ENCODE measurements at regions not wholly inside any gene's neighbourhood (a gene's known extent, or its start where the extent isn't known, plus 50 kb on each side); places are given as distances from the start of the nearest gene placed in this dataset.

DNA sequence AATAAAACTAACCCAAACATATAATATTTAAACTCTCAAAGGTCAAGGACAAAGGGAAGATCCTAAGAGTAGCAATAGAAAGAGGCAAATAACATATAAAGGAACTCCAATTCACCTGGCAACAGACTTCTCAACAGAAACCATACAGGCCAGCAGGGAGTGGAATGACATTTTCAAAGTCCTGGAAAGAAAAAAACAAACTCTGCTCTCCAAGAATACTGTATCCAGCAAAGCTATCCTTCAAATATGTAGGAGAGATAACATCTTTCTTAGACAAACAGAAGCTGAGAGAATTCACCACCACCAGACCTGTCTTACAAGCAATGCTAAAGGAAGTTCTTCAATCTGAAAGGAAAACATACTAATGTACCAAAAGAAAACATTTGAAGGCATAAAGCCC, 51.5 kb upstream of the TMEM158 start:
- DNase-seq: no peak

- no peak for DNase-seq
These were observed 54.1 kb upstream of the TMEM158 start for GRCh38 chr3:45280232-45280631.

DNA sequence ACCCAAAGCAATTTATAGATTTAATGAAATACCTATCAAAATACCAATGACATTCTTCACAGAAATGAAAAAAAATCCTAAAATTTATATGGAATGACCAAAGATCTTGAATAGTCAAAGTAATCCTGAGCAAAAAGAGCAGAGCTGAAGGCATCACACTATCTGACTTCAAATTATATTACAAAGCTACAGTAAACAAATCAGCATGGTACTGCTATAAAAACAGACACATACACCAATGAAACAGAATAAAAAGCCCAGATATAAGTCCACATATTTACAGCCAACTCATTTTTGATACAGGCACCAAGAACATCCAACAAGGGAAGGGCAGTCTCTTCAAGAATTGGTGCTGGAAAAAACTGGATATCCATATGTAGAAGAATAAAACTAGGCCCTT, 54.9 kb upstream of the TMEM158 start:
- DNase-seq: no peak

DNA sequence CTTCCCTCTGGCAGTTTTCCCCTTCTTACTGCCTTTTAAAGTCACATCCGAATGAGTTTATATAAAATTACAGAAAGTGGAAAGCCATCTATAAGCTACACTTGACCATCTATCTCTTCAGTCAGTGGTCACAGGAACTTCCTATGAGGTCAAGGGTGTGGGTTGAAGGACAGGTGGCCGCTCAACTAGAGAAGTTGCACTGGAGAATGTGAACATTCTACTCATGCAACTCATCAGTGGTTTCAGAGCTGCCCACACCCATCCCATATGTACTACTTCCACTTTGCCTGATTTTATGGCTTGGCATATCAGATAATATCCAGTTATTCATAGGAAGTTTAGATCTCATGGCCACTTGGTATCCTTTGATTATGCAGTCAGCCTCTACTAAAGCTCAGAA, 57.4 kb upstream of the TMEM158 start:
- peak in 3 of 4 experiments; percentile 20 to 37 (median 36) for DNase-seq

DNA sequence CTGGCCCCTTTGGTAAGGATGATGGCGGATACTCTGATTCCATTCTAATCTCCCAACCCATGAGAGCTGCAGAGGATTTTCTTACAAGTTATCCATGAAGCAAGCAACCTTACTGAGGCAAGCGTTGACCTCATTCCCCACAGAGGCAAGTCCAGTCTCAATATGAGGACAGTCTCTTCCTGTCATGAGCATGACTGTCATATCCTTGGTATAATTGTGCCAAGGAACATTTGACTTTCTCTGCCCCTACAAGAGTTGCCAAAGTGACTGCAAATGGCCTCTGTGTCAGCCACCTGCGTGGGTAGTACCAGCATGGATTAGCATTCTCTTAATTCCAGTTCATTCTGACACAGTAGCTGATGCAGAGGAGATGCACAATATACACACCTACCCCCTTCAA, 71.2 kb upstream of the TMEM158 start:
- DNase-seq: peak; percentile 11 to 69 (median 50)

- no peak for DNase-seq
These were observed 76.4 kb upstream of the TMEM158 start for GRCh38 chr3:45302470-45302869.

DNA sequence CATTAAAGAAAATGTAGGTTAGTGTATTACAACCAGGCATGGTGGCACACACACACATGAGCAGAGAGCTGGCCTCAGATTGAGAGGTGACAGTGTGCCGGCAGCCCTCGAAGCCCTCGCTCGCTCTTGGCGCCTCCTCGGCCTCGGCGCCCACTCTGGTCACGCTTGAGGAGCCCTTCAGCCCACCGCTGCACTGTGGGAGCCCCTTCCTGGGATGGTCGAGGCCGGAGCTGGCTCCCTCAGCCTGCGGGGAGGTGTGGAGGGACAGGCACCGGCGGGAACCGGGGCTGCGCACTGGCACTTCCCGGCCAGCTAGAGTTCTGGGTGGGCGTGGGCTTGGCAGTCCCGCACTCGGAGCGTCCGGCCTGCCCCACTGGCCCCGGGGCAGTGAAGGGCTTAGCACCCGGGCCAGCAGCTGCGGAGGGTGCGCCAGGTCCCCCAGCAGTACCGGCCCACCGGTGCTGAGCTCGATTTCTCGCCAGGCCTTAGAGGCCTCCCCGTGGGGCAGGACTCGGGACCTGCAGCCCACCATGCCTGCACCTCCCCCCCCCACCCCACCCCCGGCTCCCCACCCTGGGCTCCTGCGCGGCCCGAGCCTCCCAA, 80.4 kb upstream of the TMEM158 start:
- DNase-seq: no peak

GRCh38 chr3:45309876-45310275, 78.5 kb upstream of the LARS2 start:
- no peak for DNase-seq

GRCh38 chr3:45311327-45311726, 77.0 kb upstream of the LARS2 start:
- no peak for DNase-seq

- DNase-seq: peak in 3 of 4 experiments; percentile 17 to 32 (median 25)
These were observed 76.2 kb upstream of the LARS2 start for GRCh38 chr3:45311953-45312801.

GRCh38 chr3:45312836-45313493, 75.4 kb upstream of the LARS2 start:
- DNase-seq: no peak

- DNase-seq: no peak
These were observed 74.5 kb upstream of the LARS2 start for GRCh38 chr3:45313743-45314403.

DNA sequence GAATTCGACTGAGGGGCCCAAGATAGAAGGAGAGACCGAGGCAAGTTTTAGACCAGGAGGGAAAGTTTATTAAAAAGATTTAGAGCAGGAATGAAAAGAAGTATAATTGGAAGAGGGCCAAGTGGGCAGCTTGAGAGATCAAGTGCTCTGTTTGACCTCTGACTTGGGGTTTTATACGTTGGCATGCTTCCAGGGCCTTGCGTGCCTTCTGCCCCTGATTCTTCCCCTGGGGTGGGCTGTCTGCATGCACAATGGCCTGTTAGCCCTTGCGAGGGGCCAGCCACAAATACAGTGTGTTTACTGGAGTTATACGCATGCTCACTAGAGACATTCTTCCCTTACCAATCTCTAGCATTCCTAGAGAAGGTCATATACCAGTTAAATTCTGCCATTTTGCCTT, 70.7 kb upstream of the LARS2 start:
- DNase-seq: no peak

GRCh38 chr3:45318689-45319088, 69.7 kb upstream of the LARS2 start:
- no peak for DNase-seq

DNA sequence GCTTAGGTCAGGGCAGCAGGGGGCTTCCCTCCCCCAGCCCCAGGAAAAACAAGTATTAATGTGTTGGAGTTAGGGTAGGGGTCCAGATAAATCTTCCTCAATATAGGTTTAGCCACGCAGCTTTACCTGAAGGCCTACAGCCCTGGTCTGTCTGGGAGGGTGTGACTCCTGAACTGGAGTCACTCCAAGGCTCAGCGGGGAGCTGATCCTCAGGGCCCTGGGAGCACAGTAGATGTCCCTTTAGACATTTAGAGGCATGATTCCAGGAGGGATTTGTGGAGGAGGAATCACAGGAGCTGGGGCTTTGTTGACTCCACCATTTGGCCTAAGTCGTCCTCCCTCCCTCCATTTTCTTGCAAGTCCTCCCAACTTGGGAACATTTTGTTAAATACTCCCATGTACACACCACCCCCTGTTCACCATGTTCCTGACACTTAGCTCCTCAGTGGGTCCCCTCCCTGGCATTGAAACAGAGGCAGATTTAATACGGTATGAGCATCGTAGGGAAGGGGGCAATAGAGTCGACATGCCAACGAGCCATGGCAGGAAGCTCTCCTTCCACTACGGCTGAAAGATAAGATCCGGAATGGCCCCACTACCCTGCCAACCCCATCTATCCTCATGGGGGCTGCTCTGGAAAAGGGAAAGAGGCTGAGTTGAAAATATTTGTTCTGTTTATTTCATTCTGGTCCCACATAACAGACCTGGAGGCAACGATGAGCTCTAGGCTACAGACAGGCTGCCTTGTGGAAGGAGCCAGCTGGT, 69.0 kb upstream of the LARS2 start:
- DNase-seq: no peak

GRCh38 chr3:45319996-45320305, 68.4 kb upstream of the LARS2 start:
- no peak for DNase-seq

GRCh38 chr3:45320986-45321385, 67.4 kb upstream of the LARS2 start:
- no peak for DNase-seq

- no peak for DNase-seq
These were observed 66.6 kb upstream of the LARS2 start for GRCh38 chr3:45321607-45322391.

- DNase-seq: no peak
These were observed 65.8 kb upstream of the LARS2 start for GRCh38 chr3:45322616-45323015.

DNA sequence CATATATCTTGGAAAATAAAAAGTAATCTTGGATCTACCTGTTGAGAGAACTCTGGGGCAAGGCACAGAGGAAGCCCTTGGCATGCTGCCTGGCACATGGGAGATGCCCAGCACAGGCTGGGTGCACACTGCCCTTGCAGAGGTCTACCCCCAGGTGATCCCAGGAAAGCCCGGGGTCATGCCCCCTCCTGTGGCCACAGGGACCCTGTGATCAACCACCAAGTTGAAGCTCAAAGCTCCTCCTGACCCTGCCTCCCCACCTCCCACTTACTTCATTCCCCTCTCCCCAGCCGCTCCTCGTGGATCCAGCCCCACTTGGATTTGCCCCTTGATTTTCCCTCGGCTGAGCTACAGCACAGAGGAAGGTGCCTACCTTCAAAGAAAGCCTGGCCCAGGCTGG, 62.7 kb upstream of the LARS2 start:
- no peak for DNase-seq

- DNase-seq: no peak
These were observed 58.5 kb upstream of the LARS2 start for GRCh38 chr3:45329761-45330305.

Measured in suppressor macrophage (primary cell).